GM21515 (cell line): ENCODE measurements at regions not wholly inside any gene's neighbourhood (a gene's known extent, or its start where the extent isn't known, plus 50 kb on each side); places are given as distances from the start of the nearest gene placed in this dataset.

Experiments used
- ATAC-seq: cut with Tn5 transposase; IDR thresholded peaks from one replicate; pipeline ENCODE4 v1.9.1; 2021; ENCODE audit not compliant: unreplicated experiment

GRCh38 chr1:185581961-185582725 is 152.0 kb upstream of the HMCN1 start:
- no peak for ATAC-seq

- no peak for ATAC-seq
Observed at GRCh38 chr1:185581020-185581419, 153.2 kb upstream of the HMCN1 start.

GRCh38 chr1:185578293-185578692 is 155.9 kb upstream of the HMCN1 start:
- no peak for ATAC-seq

GRCh38 chr1:185574139-185574875 is 159.9 kb upstream of the HMCN1 start:
- ATAC-seq, result no peak

- no peak for ATAC-seq
Observed at GRCh38 chr1:185573677-185574076, 160.5 kb upstream of the HMCN1 start.

- ATAC-seq, result no peak
Observed at GRCh38 chr1:185573162-185573561, 161.0 kb upstream of the HMCN1 start.

- ATAC-seq, result no peak
Observed at GRCh38 chr1:185570962-185571361, 163.2 kb upstream of the HMCN1 start.

GRCh38 chr1:185568155-185569123 is 165.8 kb upstream of the HMCN1 start:
- no peak for ATAC-seq

GRCh38 chr1:185567440-185567839 is 166.8 kb upstream of the HMCN1 start:
- no peak for ATAC-seq

GRCh38 chr1:185566995-185567394 is 167.2 kb upstream of the HMCN1 start:
- no peak for ATAC-seq

- no peak for ATAC-seq
Observed at GRCh38 chr1:185565302-185565701, 168.9 kb upstream of the HMCN1 start.

GRCh38 chr1:185564816-185565215 is 169.4 kb upstream of the HMCN1 start:
- ATAC-seq, result no peak

- ATAC-seq, result no peak
Observed at GRCh38 chr1:185562461-185563359, 171.5 kb upstream of the HMCN1 start.

- ATAC-seq, result no peak
Observed at GRCh38 chr1:185561629-185562028, 172.6 kb upstream of the HMCN1 start.

- no peak for ATAC-seq
Observed at GRCh38 chr1:185560760-185561159, 173.4 kb upstream of the HMCN1 start.

GRCh38 chr1:185559684-185560331 is 174.4 kb upstream of the HMCN1 start:
- peak; percentile 98 for ATAC-seq

- no peak for ATAC-seq
Observed at GRCh38 chr1:185559151-185559550, 175.0 kb upstream of the HMCN1 start.

GRCh38 chr1:185556561-185556960 is 177.6 kb upstream of the HMCN1 start:
- ATAC-seq, result no peak

GRCh38 chr1:185555743-185556142 is 178.4 kb upstream of the HMCN1 start:
- no peak for ATAC-seq

GRCh38 chr1:185551008-185551407 is 183.2 kb upstream of the HMCN1 start:
- ATAC-seq, result no peak
